ENCODE measurements at regions not wholly inside any gene's neighbourhood (a gene's known extent, or its start where the extent isn't known, plus 50 kb on each side); places are given as distances from the start of the nearest gene placed in this dataset.
A peak's percentile ranks its signal among the peaks of the same experiment; 100 is the strongest.

- TF ChIP-seq EP300 (IDR thresholded peaks at IDR 0.05), result no peak
- TF ChIP-seq, protein P1, sequence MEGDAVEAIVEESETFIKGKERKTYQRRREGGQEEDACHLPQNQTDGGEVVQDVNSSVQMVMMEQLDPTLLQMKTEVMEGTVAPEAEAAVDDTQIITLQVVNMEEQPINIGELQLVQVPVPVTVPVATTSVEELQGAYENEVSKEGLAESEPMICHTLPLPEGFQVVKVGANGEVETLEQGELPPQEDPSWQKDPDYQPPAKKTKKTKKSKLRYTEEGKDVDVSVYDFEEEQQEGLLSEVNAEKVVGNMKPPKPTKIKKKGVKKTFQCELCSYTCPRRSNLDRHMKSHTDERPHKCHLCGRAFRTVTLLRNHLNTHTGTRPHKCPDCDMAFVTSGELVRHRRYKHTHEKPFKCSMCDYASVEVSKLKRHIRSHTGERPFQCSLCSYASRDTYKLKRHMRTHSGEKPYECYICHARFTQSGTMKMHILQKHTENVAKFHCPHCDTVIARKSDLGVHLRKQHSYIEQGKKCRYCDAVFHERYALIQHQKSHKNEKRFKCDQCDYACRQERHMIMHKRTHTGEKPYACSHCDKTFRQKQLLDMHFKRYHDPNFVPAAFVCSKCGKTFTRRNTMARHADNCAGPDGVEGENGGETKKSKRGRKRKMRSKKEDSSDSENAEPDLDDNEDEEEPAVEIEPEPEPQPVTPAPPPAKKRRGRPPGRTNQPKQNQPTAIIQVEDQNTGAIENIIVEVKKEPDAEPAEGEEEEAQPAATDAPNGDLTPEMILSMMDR (IDR thresholded peaks at IDR 0.05), result no peak
- TF ChIP-seq POLR2A (IDR thresholded peaks at IDR 0.05), result no peak
- intact Hi-C loops (cut with DNase I), result no loop called here
- no peak overlapping the region for H3K4me3 ChIP-seq
- no peaks in the 10 kb centered on the region for H3K9me3 ChIP-seq
- H3K36me3 ChIP-seq, result no peaks in the 10 kb centered on the region
- 96 to 100% (median 97%) methylated on average over 3 of the region's 3 CpGs for WGBS, 3 donors
- H3K27ac ChIP-seq, result no peak overlapping the region
- no peak for DNase-seq
- H3K4me1 ChIP-seq (ENCODE audit: insufficient read depth), result no peaks in the 10 kb centered on the region
- H3K27me3 ChIP-seq, result peaks cover 3% of the 10 kb centered on the region
Observed at GRCh38 chr2:145197944-145198343, 678.0 kb upstream of the ZEB2 start.

GRCh38 chr2:145194673-145195072 is 674.8 kb upstream of the ZEB2 start:
- DNase-seq, result no peak
- Histone ChIP-seq H3K9me3 (no peaks in the 10 kb centered on the region), H3K4me1 (ENCODE audit: insufficient read depth) (no peaks in the 10 kb centered on the region), H3K4me3 (no peak overlapping the region), H3K27ac (no peak overlapping the region), H3K36me3 (no peaks in the 10 kb centered on the region), H3K27me3 (no peaks in the 10 kb centered on the region)
- WGBS, 3 donors, result 81 to 86% (median 82%) methylated on average over 2 of the region's 2 CpGs
- TF ChIP-seq, protein P1 (IDR thresholded peaks at IDR 0.05), result no peak
- TF ChIP-seq POLR2A (IDR thresholded peaks at IDR 0.05) (no peak), EP300 (IDR thresholded peaks at IDR 0.05) (no peak)
- intact Hi-C loops (cut with DNase I), result no loop called here

DNA sequence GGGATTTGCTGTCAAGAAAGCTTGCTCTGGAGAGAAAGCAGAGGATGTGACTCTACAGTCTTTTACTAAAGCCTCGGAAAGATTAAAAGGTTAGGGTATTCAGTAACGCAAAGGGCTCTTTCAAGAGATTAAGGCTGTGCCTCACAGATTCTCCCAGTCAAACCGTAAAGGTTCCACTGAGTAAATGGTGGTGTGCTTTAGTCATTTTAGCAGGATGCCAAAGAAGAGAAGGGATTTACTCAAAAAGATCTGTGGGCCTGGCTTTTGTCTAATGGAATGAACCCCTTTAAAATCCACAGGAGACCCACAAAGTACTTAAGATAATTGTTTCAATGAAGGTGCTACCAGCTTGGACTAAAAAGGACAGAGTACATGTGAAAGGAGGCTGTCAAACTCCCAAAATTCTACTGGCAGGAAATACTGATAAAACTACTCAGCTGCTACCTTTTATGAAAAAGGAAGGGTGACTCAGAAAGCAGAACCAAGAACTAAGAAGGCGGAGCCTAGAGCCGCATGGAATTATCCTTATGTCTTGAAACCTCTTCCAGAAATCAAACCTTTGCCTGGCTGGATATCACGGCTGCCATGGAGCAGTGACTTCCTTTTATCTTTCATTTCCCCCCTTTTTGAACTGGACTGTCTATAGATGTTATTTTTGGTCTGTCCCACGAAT is 670.2 kb upstream of the ZEB2 start:
- intact Hi-C loops (cut with DNase I), result no loop called here
- no peak for DNase-seq
- no peak overlapping the region for H3K4me3 ChIP-seq
- TF ChIP-seq, protein P1 (IDR thresholded peaks at IDR 0.05), result no peak
- TF ChIP-seq POLR2A (IDR thresholded peaks at IDR 0.05) (no peak), EP300 (IDR thresholded peaks at IDR 0.05) (no peak)
- H3K27ac ChIP-seq, result no peak overlapping the region
- H3K4me1 ChIP-seq (ENCODE audit: insufficient read depth), result no peaks in the 10 kb centered on the region
- no peaks in the 10 kb centered on the region for H3K9me3 ChIP-seq
- H3K27me3 ChIP-seq, result no peaks in the 10 kb centered on the region
- WGBS, 3 donors, result 88 to 92% (median 90%) methylated on average over 7 of the region's 7 CpGs
- H3K36me3 ChIP-seq, result no peaks in the 10 kb centered on the region

DNA sequence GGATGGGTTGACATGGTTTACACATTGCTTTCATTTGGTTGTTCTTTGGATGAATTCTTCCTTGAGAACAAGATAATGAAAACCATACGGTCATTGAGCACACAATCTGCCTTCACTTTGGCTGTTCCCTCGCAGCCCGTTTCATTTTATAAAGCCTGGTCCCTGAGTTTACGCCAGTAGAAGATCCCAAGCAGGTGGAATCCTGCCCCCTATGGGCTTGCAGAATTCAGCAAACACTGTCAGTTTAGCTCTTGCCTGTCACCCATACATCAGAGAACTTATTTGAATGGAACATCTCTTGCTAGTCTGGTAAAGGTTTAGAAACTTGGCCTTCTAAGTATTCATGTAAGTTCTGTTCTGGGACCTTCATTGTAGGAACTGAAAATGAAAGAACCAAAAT is 666.4 kb upstream of the ZEB2 start:
- intact Hi-C loops (cut with DNase I), result no loop called here
- 60 to 76% (median 71%) methylated on average over 4 of the region's 4 CpGs for WGBS, 3 donors

More for the DNA sequence above, 666.4 kb upstream of the ZEB2 start:
- H3K36me3 ChIP-seq, result no peaks in the 10 kb centered on the region
- TF ChIP-seq, protein P1 (IDR thresholded peaks at IDR 0.05), result no peak
- TF ChIP-seq EP300 (IDR thresholded peaks at IDR 0.05) (no peak), POLR2A (IDR thresholded peaks at IDR 0.05) (no peak)
- no peak overlapping the region for H3K4me3 ChIP-seq
- no peaks in the 10 kb centered on the region for H3K4me1 ChIP-seq (ENCODE audit: insufficient read depth)
- no peaks in the 10 kb centered on the region for H3K9me3 ChIP-seq
- no peak overlapping the region for H3K27ac ChIP-seq
- DNase-seq, result peak in 1 of 5 donors; percentile 20
- H3K27me3 ChIP-seq, result no peaks in the 10 kb centered on the region
